GM23338 (cell line): ENCODE measurements at regions not wholly inside any gene's neighbourhood (a gene's known extent, or its start where the extent isn't known, plus 50 kb on each side); places are given as distances from the start of the nearest gene placed in this dataset.

Source experiments
- ATAC-seq: fragments of 200-7000 bp; cut with Tn5 transposase; 3 replicates; pipeline ENCODE4 v1.9.1; 2020
- DNase-seq: peaks from one replicate; pipeline ENCODE4 v3.0.0-alpha.2; 2015; ENCODE audit warnings: low spot score
- H2AFZ ChIP-seq: fragments of 200-600 bp; sonication (generic); 2 replicates; pipeline ENCODE4 v1.8.0; 2016; ENCODE audit warnings: antibody characterized with exemption, mild to moderate bottlenecking, moderate library complexity
- H3F3A ChIP-seq: fragments of 200-600 bp; sonication (generic); replicated peaks from 2 replicates; pipeline ENCODE4 v1.8.0; 2017; ENCODE audit warnings: antibody characterized with exemption, mixed run types, low read depth
- H3K27ac ChIP-seq: fragments of 200-600 bp; sonication (generic); 2 replicates; pipeline ENCODE4 v1.6.1; 2016; ENCODE audit warnings: low read depth
- H3K27me3 ChIP-seq: fragments of 200-600 bp; sonication (generic); 2 replicates; pipeline ENCODE4 v1.8.0; 2016; ENCODE audit warnings: mild to moderate bottlenecking, mixed run types, moderate library complexity; ENCODE audit not compliant: insufficient read depth
- H3K36me3 ChIP-seq: fragments of 200-600 bp; sonication (generic); 2 replicates; pipeline ENCODE4 v1.8.0; 2016; ENCODE audit warnings: mild to moderate bottlenecking; ENCODE audit not compliant: insufficient read depth
- H3K4me1 ChIP-seq: fragments of 200-600 bp; sonication (generic); 2 replicates; pipeline ENCODE4 v1.8.0; 2016; ENCODE audit warnings: mild to moderate bottlenecking, moderate library complexity; ENCODE audit not compliant: insufficient read depth
- H3K4me2 ChIP-seq: fragments of 200-600 bp; sonication (generic); 2 replicates; pipeline ENCODE4 v1.7.1; 2017; ENCODE audit warnings: mixed run types
- H3K4me3 ChIP-seq: fragments of 200-600 bp; sonication (generic); 2 replicates; pipeline ENCODE4 v1.6.1; 2016; ENCODE audit warnings: mixed run types
- H3K79me2 ChIP-seq: fragments of 200-600 bp; sonication (generic); replicated peaks from 2 replicates; pipeline ENCODE4 v1.8.0; 2017; ENCODE audit warnings: mild to moderate bottlenecking; ENCODE audit not compliant: insufficient read depth
- H3K9me2 ChIP-seq: fragments of 200-600 bp; sonication (generic); 2 replicates; pipeline ENCODE4 v1.8.0; 2017; ENCODE audit not compliant: insufficient read depth
- H4K20me1 ChIP-seq: fragments of 200-600 bp; sonication (generic); replicated peaks from 2 replicates; pipeline ENCODE4 v1.8.0; 2017; ENCODE audit warnings: mild to moderate bottlenecking; ENCODE audit not compliant: insufficient read depth
- H3K27ac Mint-ChIP-seq: 2 replicates; pipeline ENCODE4 v1.8.0; 2020; ENCODE audit warnings: inconsistent platforms, mild to moderate bottlenecking, moderate library complexity, mixed read lengths
- H3K27me3 Mint-ChIP-seq: 3 replicates; pipeline ENCODE4 v1.8.0; 2022; ENCODE audit warnings: low read depth, mild to moderate bottlenecking, moderate library complexity, mixed read lengths, inconsistent platforms; ENCODE audit not compliant: insufficient read depth, poor library complexity
- H3K36me3 Mint-ChIP-seq: 3 replicates; pipeline ENCODE4 v1.8.0; 2021; ENCODE audit warnings: low read depth, mild to moderate bottlenecking, inconsistent platforms, moderate library complexity, mixed read lengths
- H3K4me1 Mint-ChIP-seq: 3 replicates; pipeline ENCODE4 v1.8.0; 2020; ENCODE audit warnings: mild to moderate bottlenecking, inconsistent platforms, mixed read lengths
- H3K4me3 Mint-ChIP-seq: 3 replicates; pipeline ENCODE4 v1.8.0; 2021; ENCODE audit warnings: moderate library complexity, mild to moderate bottlenecking, inconsistent platforms, mixed read lengths
- H3K9me3 Mint-ChIP-seq: 3 replicates; pipeline ENCODE4 v1.8.0; 2020; ENCODE audit warnings: moderate library complexity, mild to moderate bottlenecking, inconsistent platforms, mixed read lengths
- CREB1 ChIP-seq: fragments of 250-450 bp; sonication (Bioruptor Pico); IDR thresholded peaks from 2 replicates; pipeline ENCODE4 v1.5.0; 2020; ENCODE audit warnings: low read depth, mild to moderate bottlenecking, moderate library complexity
- CTCF ChIP-seq, 2 experiments: fragments of 200-600 bp in 1 of 2; sonication (generic) in 1 of 2; conservative IDR thresholded peaks; 2 replicates each; pipeline versions ENCODE4 v1.5.1 to v1.6.1; 2016 to 2017; ENCODE audit warnings: antibody characterized with exemption in 2 of 2, low read depth in 2 of 2, mild to moderate bottlenecking in 2 of 2, moderate library complexity in 1 of 2
- EZH2 ChIP-seq: fragments of 200-600 bp; sonication (generic); IDR thresholded peaks from one replicate; pipeline ENCODE4 v1.8.0; 2017; ENCODE audit warnings: antibody characterized with exemption, mild to moderate bottlenecking, low read depth; ENCODE audit not compliant: unreplicated experiment
- EZH2phosphoT487 ChIP-seq: fragments of 200-600 bp; sonication (generic); IDR thresholded peaks from one replicate; pipeline ENCODE4 v1.8.1; 2018; ENCODE audit warnings: antibody characterized with exemption; ENCODE audit not compliant: unreplicated experiment
- JUNB ChIP-seq: IDR thresholded peaks from one replicate; pipeline ENCODE4 v1.6.1; 2016; ENCODE audit warnings: antibody characterized with exemption; ENCODE audit not compliant: unreplicated experiment
- NANOG ChIP-seq: IDR thresholded peaks from 2 replicates; pipeline ENCODE4 v1.6.1; 2016; ENCODE audit warnings: antibody characterized with exemption, borderline replicate concordance
- POLR2AphosphoS5 ChIP-seq: IDR thresholded peaks from 2 replicates; pipeline ENCODE4 v1.6.1; 2016; ENCODE audit warnings: antibody characterized with exemption, low read depth
- STAT1 ChIP-seq: IDR thresholded peaks from one replicate; pipeline ENCODE4 v1.6.1; 2016; ENCODE audit warnings: antibody characterized with exemption; ENCODE audit not compliant: unreplicated experiment
- ZNF114 ChIP-seq: fragments of 250-450 bp; sonication (Bioruptor Pico); IDR thresholded peaks from 2 replicates; pipeline ENCODE4 v1.5.0; 2020; ENCODE audit warnings: mild to moderate bottlenecking, moderate library complexity
- ZNF331 ChIP-seq: fragments of 250-450 bp; sonication (Bioruptor Pico); IDR thresholded peaks from 2 replicates; pipeline ENCODE4 v1.5.0; 2020; ENCODE audit warnings: low read depth, mild to moderate bottlenecking, moderate library complexity
- ZNF462 ChIP-seq: fragments of 250-450 bp; sonication (Bioruptor Pico); IDR thresholded peaks from 2 replicates; pipeline ENCODE4 v1.5.0; 2020; ENCODE audit warnings: mild to moderate bottlenecking, moderate library complexity
- TF ChIP-seq, protein P1 (sequence below): IDR thresholded peaks from 2 replicates; pipeline ENCODE4 v1.6.1; 2016; ENCODE audit warnings: antibody characterized with exemption
- TF ChIP-seq, protein P2 (sequence below): IDR thresholded peaks from one replicate; pipeline ENCODE4 v1.6.1; 2018; ENCODE audit warnings: antibody characterized with exemption; ENCODE audit not compliant: unreplicated experiment

- no peaks in the 10 kb centered on the region for H3K36me3 ChIP-seq
- H3K27ac ChIP-seq, result no peak overlapping the region
- no peak overlapping the region for H2AFZ ChIP-seq
- no peaks in the 10 kb centered on the region; the same call in 2 of the 3 replicates for H3K4me1 Mint-ChIP-seq
- no peaks in the 10 kb centered on the region for H3K27me3 Mint-ChIP-seq
- H4K20me1 ChIP-seq, result no peaks in the 10 kb centered on the region
- H3K4me3 ChIP-seq, result no peak overlapping the region
- no peaks in the 10 kb centered on the region for H3K9me3 Mint-ChIP-seq
- H3K36me3 Mint-ChIP-seq, result no peaks in the 10 kb centered on the region
- no peaks in the 10 kb centered on the region for H3K27me3 ChIP-seq
- DNase-seq (no peak), ATAC-seq (no peak)
- H3K4me2 ChIP-seq, result no peak overlapping the region
- no peak for TF ChIP-seq EZH2
- TF ChIP-seq JUNB, result no peak
- TF ChIP-seq NANOG, result no peak
- TF ChIP-seq ZNF114 (CRISPR knock-in tag), result no peak
- TF ChIP-seq CREB1 (CRISPR knock-in tag), result no peak
- TF ChIP-seq STAT1, result no peak
- no peak for TF ChIP-seq EZH2phosphoT487
- no peak for TF ChIP-seq ZNF462 (CRISPR knock-in tag)
- TF ChIP-seq POLR2AphosphoS5, result no peak
- TF ChIP-seq CTCF (conservative IDR thresholded peaks at IDR 0.05; ENCODE audit: low read depth in 2 of 2), result no peak
- no peak for TF ChIP-seq ZNF331
- TF ChIP-seq, protein P1, sequence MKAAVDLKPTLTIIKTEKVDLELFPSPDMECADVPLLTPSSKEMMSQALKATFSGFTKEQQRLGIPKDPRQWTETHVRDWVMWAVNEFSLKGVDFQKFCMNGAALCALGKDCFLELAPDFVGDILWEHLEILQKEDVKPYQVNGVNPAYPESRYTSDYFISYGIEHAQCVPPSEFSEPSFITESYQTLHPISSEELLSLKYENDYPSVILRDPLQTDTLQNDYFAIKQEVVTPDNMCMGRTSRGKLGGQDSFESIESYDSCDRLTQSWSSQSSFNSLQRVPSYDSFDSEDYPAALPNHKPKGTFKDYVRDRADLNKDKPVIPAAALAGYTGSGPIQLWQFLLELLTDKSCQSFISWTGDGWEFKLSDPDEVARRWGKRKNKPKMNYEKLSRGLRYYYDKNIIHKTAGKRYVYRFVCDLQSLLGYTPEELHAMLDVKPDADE, result no peak
- TF ChIP-seq, protein P2, sequence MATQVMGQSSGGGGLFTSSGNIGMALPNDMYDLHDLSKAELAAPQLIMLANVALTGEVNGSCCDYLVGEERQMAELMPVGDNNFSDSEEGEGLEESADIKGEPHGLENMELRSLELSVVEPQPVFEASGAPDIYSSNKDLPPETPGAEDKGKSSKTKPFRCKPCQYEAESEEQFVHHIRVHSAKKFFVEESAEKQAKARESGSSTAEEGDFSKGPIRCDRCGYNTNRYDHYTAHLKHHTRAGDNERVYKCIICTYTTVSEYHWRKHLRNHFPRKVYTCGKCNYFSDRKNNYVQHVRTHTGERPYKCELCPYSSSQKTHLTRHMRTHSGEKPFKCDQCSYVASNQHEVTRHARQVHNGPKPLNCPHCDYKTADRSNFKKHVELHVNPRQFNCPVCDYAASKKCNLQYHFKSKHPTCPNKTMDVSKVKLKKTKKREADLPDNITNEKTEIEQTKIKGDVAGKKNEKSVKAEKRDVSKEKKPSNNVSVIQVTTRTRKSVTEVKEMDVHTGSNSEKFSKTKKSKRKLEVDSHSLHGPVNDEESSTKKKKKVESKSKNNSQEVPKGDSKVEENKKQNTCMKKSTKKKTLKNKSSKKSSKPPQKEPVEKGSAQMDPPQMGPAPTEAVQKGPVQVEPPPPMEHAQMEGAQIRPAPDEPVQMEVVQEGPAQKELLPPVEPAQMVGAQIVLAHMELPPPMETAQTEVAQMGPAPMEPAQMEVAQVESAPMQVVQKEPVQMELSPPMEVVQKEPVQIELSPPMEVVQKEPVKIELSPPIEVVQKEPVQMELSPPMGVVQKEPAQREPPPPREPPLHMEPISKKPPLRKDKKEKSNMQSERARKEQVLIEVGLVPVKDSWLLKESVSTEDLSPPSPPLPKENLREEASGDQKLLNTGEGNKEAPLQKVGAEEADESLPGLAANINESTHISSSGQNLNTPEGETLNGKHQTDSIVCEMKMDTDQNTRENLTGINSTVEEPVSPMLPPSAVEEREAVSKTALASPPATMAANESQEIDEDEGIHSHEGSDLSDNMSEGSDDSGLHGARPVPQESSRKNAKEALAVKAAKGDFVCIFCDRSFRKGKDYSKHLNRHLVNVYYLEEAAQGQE, result no peak
- no peak overlapping the region for H3K27ac Mint-ChIP-seq
- H3K79me2 ChIP-seq, result no peaks in the 10 kb centered on the region
- H3K4me3 Mint-ChIP-seq, result no peak overlapping the region
- no peaks in the 10 kb centered on the region; the same call in 1 of the 2 replicates for H3K4me1 ChIP-seq
- no peaks in the 10 kb centered on the region for H3F3A ChIP-seq
- H3K9me2 ChIP-seq, result peaks cover 7% of the 10 kb centered on the region
Measured at GRCh38 chr1:87993051-87993450, 664.4 kb downstream of the LMO4 start.
